Tibial artery (tissue), 4 donors: ENCODE measurements at regions not wholly inside any gene's neighbourhood (a gene's known extent, or its start where the extent isn't known, plus 50 kb on each side); places are given as distances from the start of the nearest gene placed in this dataset.

Source experiments
- DNase-seq, 2 donors: peaks; one replicate each; pipeline ENCODE4 v3.0.0-alpha.2; 2019
- H3K27ac ChIP-seq, 2 donors: fragments of 200-600 bp; sonication (generic) in 1 of 2; 1 replicate in 1 of 2; 2 replicates in 1 of 2; pipeline ENCODE4 v1.5.1; 2018 to 2019; ENCODE audit warnings: mild to moderate bottlenecking in 1 of 2
- H3K27me3 ChIP-seq, 2 donors: fragments of 200-600 bp; sonication (generic) in 1 of 2; one replicate each; pipeline versions ENCODE4 v1.5.1 to v1.6.0; 2016 to 2019
- H3K36me3 ChIP-seq, 3 donors: fragments of 200-600 bp; sonication (generic) in 2 of 3; one replicate each; pipeline ENCODE4 v1.5.1; 2016 to 2019; ENCODE audit warnings: mild to moderate bottlenecking in 2 of 3
- H3K4me1 ChIP-seq, 4 donors: fragments of 200-600 bp; sonication (generic) in 2 of 4; 1 replicate in 3 of 4; 2 replicates in 1 of 4; pipeline ENCODE4 v1.5.1; 2016 to 2019
- H3K4me3 ChIP-seq, 2 donors: fragments of 200-600 bp; sonication (generic) in 1 of 2; 1 replicate in 1 of 2; 2 replicates in 1 of 2; pipeline ENCODE4 v1.5.1; 2018 to 2019; ENCODE audit warnings: mild to moderate bottlenecking in 2 of 2
- H3K9me3 ChIP-seq, 3 donors: fragments of 200-600 bp; sonication (generic) in 1 of 3; one replicate each; pipeline ENCODE4 v1.5.1; 2016 to 2019
- CTCF ChIP-seq, 2 experiments: fragments of 200-600 bp in 1 of 2; fragments of 450-650 bp in 1 of 2; IDR thresholded peaks; one replicate each; pipeline ENCODE4 v1.5.1; 2017 to 2019; ENCODE audit warnings: antibody characterized with exemption in 2 of 2, mild to moderate bottlenecking in 1 of 2, moderate library complexity in 1 of 2
- intact Hi-C: fragments of 100-400 bp; cut with DNase I; formaldehyde crosslinking; loops from one replicate; pipeline ENCODE4 v1.15.0; 2023; ENCODE audit warnings: low total_unique reads

DNA sequence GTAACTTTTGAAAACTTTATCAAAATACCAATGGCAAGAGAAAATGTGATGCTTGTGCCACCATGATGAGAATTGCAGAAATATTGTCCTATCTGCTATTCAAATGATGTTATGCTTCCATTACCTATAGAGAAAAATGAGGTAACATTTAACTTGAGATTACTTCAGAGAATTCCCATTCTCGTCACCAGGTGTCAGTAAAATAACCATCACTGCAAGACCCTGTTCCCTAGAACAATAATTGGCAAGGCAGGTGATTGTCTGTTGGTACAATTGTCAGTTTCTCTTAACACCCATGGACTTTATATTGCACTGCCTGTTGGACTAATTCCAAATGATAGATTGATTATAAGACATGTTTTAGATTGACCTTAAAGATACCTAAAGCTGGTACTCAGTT, 179.9 kb downstream of the GABRG1 start:
- TF ChIP-seq CTCF (IDR thresholded peaks at IDR 0.05) = no peak
- H3K27ac ChIP-seq = no peak overlapping the region
- intact Hi-C loops = no loop called here
- H3K4me3 ChIP-seq = no peak overlapping the region
- no peaks in the 10 kb centered on the region for H3K27me3 ChIP-seq
- H3K4me1 ChIP-seq = no peaks in the 10 kb centered on the region
- H3K36me3 ChIP-seq = no peaks in the 10 kb centered on the region
- no peaks in the 10 kb centered on the region for H3K9me3 ChIP-seq
- DNase-seq = no peak

DNA sequence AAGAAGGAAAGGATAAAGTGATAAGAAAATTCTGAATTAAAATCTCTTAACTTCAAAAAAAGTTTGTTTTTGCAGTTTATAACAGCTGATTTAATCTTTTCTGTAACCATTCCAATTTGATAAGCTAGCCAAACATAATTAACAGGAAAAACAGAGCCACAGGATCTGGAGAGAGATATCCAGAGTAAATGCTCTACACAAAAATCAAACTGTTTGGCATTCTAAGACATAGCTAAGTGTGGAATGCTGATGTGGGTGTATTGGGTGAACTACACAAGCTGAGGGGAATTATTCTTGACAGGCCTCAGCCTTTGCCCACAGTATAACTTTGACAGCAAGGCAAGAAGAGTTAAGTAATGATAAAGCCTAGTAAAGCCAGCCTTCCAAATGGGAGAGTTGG, 184.8 kb downstream of the GABRG1 start:
- TF ChIP-seq CTCF (IDR thresholded peaks at IDR 0.05) = no peak
- Histone ChIP-seq H3K4me3 (no peak overlapping the region), H3K9me3 (no peaks in the 10 kb centered on the region), H3K27me3 (no peaks in the 10 kb centered on the region), H3K27ac (no peak overlapping the region), H3K4me1 (no peaks in the 10 kb centered on the region), H3K36me3 (no peaks in the 10 kb centered on the region)
- intact Hi-C loops = no loop called here
- DNase-seq = no peak

GRCh38 chr4:45931154-45931553, 192.7 kb downstream of the GABRG1 start:
- Histone ChIP-seq H3K36me3 (no peaks in the 10 kb centered on the region), H3K4me1 (no peaks in the 10 kb centered on the region), H3K27me3 (no peaks in the 10 kb centered on the region), H3K9me3 (no peaks in the 10 kb centered on the region), H3K27ac (no peak overlapping the region), H3K4me3 (no peak overlapping the region)
- no peak for TF ChIP-seq CTCF (IDR thresholded peaks at IDR 0.05)
- DNase-seq = no peak
- intact Hi-C loops = no loop called here

- TF ChIP-seq CTCF (IDR thresholded peaks at IDR 0.05) = no peak
- intact Hi-C loops = no loop called here
These were observed 196.2 kb downstream of the GABRG1 start for GRCh38 chr4:45927641-45928040.

GRCh38 chr4:45925809-45926208, 198.0 kb downstream of the GABRG1 start:
- no peak for TF ChIP-seq CTCF (IDR thresholded peaks at IDR 0.05)
- no peak overlapping the region for H3K4me3 ChIP-seq
- H3K27ac ChIP-seq = no peak overlapping the region
- no peaks in the 10 kb centered on the region for H3K27me3 ChIP-seq
- no peak for DNase-seq
- H3K4me1 ChIP-seq = no peaks in the 10 kb centered on the region
- no peaks in the 10 kb centered on the region for H3K9me3 ChIP-seq
- no peaks in the 10 kb centered on the region for H3K36me3 ChIP-seq
- intact Hi-C loops = no loop called here

More at GRCh38 chr4:45927641-45928040, 196.2 kb downstream of the GABRG1 start:
- Histone ChIP-seq H3K36me3 (no peaks in the 10 kb centered on the region), H3K4me3 (no peak overlapping the region), H3K27ac (no peak overlapping the region), H3K4me1 (no peaks in the 10 kb centered on the region), H3K9me3 (no peaks in the 10 kb centered on the region), H3K27me3 (no peaks in the 10 kb centered on the region)
- no peak for DNase-seq

DNA sequence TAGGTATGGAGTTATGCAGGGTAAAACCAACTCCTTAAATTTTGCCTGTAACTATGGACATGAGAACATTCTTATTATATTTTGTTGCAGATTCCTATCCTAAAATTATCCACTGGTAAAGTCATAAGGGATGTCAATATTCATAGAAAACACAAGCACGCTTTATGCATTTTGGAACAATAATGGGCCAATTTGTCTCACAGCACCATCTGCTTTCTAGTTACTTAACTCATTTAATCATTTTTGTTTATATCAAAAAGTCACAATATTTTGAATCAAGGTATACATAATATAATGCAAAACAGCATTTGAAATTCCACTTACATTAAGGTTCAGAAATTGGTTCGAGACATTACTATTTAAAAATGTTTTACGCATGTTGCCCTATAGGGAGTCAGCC, 203.0 kb downstream of the GABRG1 start:
- TF ChIP-seq CTCF (IDR thresholded peaks at IDR 0.05) = no peak
- no peak for DNase-seq
- intact Hi-C loops = no loop called here

More for the DNA sequence above, 203.0 kb downstream of the GABRG1 start:
- H3K36me3 ChIP-seq = no peaks in the 10 kb centered on the region
- no peaks in the 10 kb centered on the region for H3K9me3 ChIP-seq
- no peaks in the 10 kb centered on the region for H3K4me1 ChIP-seq
- H3K4me3 ChIP-seq = no peak overlapping the region
- no peaks in the 10 kb centered on the region for H3K27me3 ChIP-seq
- H3K27ac ChIP-seq = no peak overlapping the region
